HepG2 (cell line): ENCODE measurements at regions not wholly inside any gene's neighbourhood (a gene's known extent, or its start where the extent isn't known, plus 50 kb on each side); places are given as distances from the start of the nearest gene placed in this dataset.

Experiments used
- ATAC-seq: fragments of 200-7000 bp; cut with Tn5 transposase; 3 replicates; pipeline ENCODE4 v1.9.1; 2020; ENCODE audit warnings: mild to moderate bottlenecking, moderate library complexity
- BruUV-seq: library from RNA; stranded (reverse); fragments of 400-500 nt; replicated peaks from 2 replicates; lab custom pipeline; 2021; lab: Mats Ljungman, UMichigan
- CTCF ChIA-PET: fragments of 300-600 bp; formaldehyde crosslinking; extraction: SDS; loops from one replicate; lab custom pipeline; 2021; ENCODE audit warnings: low total read pairs, inconsistent platforms, low intra/inter-chr PET ratio; lab: Yijun Ruan, JAX
- POLR2A ChIA-PET: fragments of 350-600 bp; sonication (Branson Sonifier 250); formaldehyde crosslinking; loops from one replicate; lab custom pipeline; 2020; ENCODE audit warnings: antibody characterized with exemption, inconsistent platforms; lab: Yijun Ruan, JAX
- DNase-seq: peaks from one replicate; pipeline ENCODE4 v3.0.0-alpha.2; 2015; ENCODE audit warnings: low spot score
- FAIRE-seq: peaks from 3 replicates; lab custom pipeline; 2011; peaks lifted over from hg19 to GRCh38; lab: Jason Lieb, UNC
- H2AFZ ChIP-seq: one replicate; pipeline ENCODE4 v1.6.1; 2011; ENCODE audit warnings: low read length, inconsistent platforms
- H3K27ac ChIP-seq: fragments of 300-600 bp; 3 replicates; pipeline ENCODE4 v1.8.0; 2011; ENCODE audit warnings: mixed run types, mild to moderate bottlenecking, mixed read lengths, low read length, inconsistent platforms; ENCODE audit not compliant: insufficient read depth; ENCODE audit errors: extremely low read length
- H3K27me3 ChIP-seq, 2 experiments: fragments of 200-600 bp in 1 of 2; 2 replicates in 1 of 2; 3 replicates in 1 of 2; pipeline versions ENCODE4 v1.6.0 to v1.8.0; 2011; ENCODE audit warnings: low read length in 2 of 2, mild to moderate bottlenecking in 2 of 2, moderate library complexity in 2 of 2, inconsistent platforms in 1 of 2; ENCODE audit not compliant: insufficient read depth in 2 of 2, control insufficient read depth in 1 of 2
- H3K36me3 ChIP-seq, 2 experiments: fragments of 200-600 bp in 1 of 2; replicated peaks in 1 of 2; 2 replicates in 1 of 2; 3 replicates in 1 of 2; pipeline versions ENCODE4 v1.5.1 to v1.8.0; 2011; ENCODE audit warnings: low read length in 2 of 2, inconsistent platforms in 1 of 2; ENCODE audit not compliant: insufficient read depth in 2 of 2, control insufficient read depth in 1 of 2
- H3K4me1 ChIP-seq: 2 replicates; pipeline ENCODE4 v1.5.1; 2012; ENCODE audit warnings: low read length, inconsistent platforms; ENCODE audit not compliant: insufficient read depth
- H3K4me2 ChIP-seq: 2 replicates; pipeline ENCODE4 v1.6.0; 2011; ENCODE audit warnings: low read depth, low read length, inconsistent platforms
- H3K4me3 ChIP-seq, 3 experiments: fragments of 200-600 bp in 1 of 3; sonication (generic), shearing (Covaris generic) in 1 of 3; replicated peaks in 1 of 3; 2 replicates each; pipeline ENCODE4 v1.5.1; 2011 to 2016; ENCODE audit warnings: low read length in 3 of 3, inconsistent platforms in 2 of 3, low read depth in 2 of 3, mild to moderate bottlenecking in 2 of 3, control low read depth in 1 of 3, mixed read lengths in 1 of 3; ENCODE audit not compliant: insufficient read depth in 1 of 3
- H3K79me2 ChIP-seq: one replicate; pipeline ENCODE4 v1.6.1; 2011; ENCODE audit warnings: low read length, inconsistent platforms; ENCODE audit not compliant: insufficient read depth
- H3K9ac ChIP-seq: 2 replicates; pipeline ENCODE4 v1.6.0; 2011; ENCODE audit warnings: mild to moderate bottlenecking, low read depth, low read length, inconsistent platforms; ENCODE audit not compliant: insufficient read depth
- H3K9me3 ChIP-seq: 2 replicates; pipeline ENCODE4 v1.5.1; 2012; ENCODE audit warnings: mild to moderate bottlenecking, low read length
- H4K20me1 ChIP-seq: 2 replicates; pipeline ENCODE4 v1.6.0; 2011; ENCODE audit warnings: inconsistent platforms, mild to moderate bottlenecking, low read length, moderate library complexity; ENCODE audit not compliant: insufficient read depth
- ERF ChIP-seq: IDR thresholded peaks from 2 replicates; pipeline ENCODE4 v1.6.1; 2018; ENCODE audit warnings: missing biosample characterization, missing genetic modification reagents
- HDAC1 ChIP-seq: sonication (generic); formaldehyde crosslinking; IDR thresholded peaks from 2 replicates; pipeline ENCODE4 v1.5.1; 2020; ENCODE audit warnings: mild to moderate bottlenecking, missing genetic modification reagents
- HMG20B ChIP-seq: conservative IDR thresholded peaks from 2 replicates; pipeline ENCODE4 v1.6.1; 2016; ENCODE audit warnings: missing genetic modification reagents, missing compliant biosample characterization
- HNRNPL ChIP-seq: fragments of 200-400 bp; formaldehyde crosslinking; IDR thresholded peaks from 2 replicates; pipeline ENCODE4 v1.6.1; 2017; ENCODE audit warnings: mild to moderate bottlenecking, low read depth, low read length
- ISL2 ChIP-seq: sonication (generic); formaldehyde crosslinking; IDR thresholded peaks from 2 replicates; pipeline ENCODE4 v1.5.0; 2020; ENCODE audit warnings: missing genetic modification reagents
- NFIC ChIP-seq: IDR thresholded peaks from 2 replicates; pipeline ENCODE4 v1.6.1; 2012; ENCODE audit warnings: mild to moderate bottlenecking, low read length, inconsistent platforms
- PHF5A ChIP-seq: IDR thresholded peaks from one replicate; pipeline ENCODE4 v1.6.1; 2018; ENCODE audit warnings: low read depth, missing genetic modification reagents; ENCODE audit not compliant: unreplicated experiment
- ZFP36L1 ChIP-seq: sonication (generic); formaldehyde crosslinking; IDR thresholded peaks from 2 replicates; pipeline ENCODE4 v1.8.0; 2022; ENCODE audit warnings: mild to moderate bottlenecking, missing genetic modification reagents, moderate library complexity
- ZNF142 ChIP-seq: sonication (generic); formaldehyde crosslinking; IDR thresholded peaks from 2 replicates; pipeline ENCODE4 v1.4.0; 2020; ENCODE audit warnings: missing genetic modification reagents
- ZNF329 ChIP-seq: sonication (generic); formaldehyde crosslinking; IDR thresholded peaks from 2 replicates; pipeline ENCODE4 v1.9.0; 2021; ENCODE audit warnings: low read depth, mild to moderate bottlenecking, missing genetic modification reagents
- ZNF367 ChIP-seq: sonication (generic); formaldehyde crosslinking; IDR thresholded peaks from 2 replicates; pipeline ENCODE4 v1.4.0; 2020; ENCODE audit warnings: missing genetic modification reagents, borderline replicate concordance
- ZNF589 ChIP-seq: sonication (generic); formaldehyde crosslinking; conservative IDR thresholded peaks from 2 replicates; pipeline ENCODE4 v1.8.0; 2022; ENCODE audit warnings: mild to moderate bottlenecking, moderate library complexity, missing genetic modification reagents
- ZNF709 ChIP-seq: sonication (generic); formaldehyde crosslinking; IDR thresholded peaks from 2 replicates; pipeline ENCODE4 v1.5.0; 2020; ENCODE audit warnings: mild to moderate bottlenecking, missing genetic modification reagents
- ZNF766 ChIP-seq: sonication (generic); formaldehyde crosslinking; IDR thresholded peaks from 2 replicates; pipeline ENCODE4 v1.5.0; 2020; ENCODE audit warnings: missing genetic modification reagents, borderline replicate concordance
- ZNF891 ChIP-seq: sonication (generic); formaldehyde crosslinking; IDR thresholded peaks from 2 replicates; pipeline ENCODE4 v1.5.0; 2020; ENCODE audit warnings: mild to moderate bottlenecking, missing genetic modification reagents
- WGBS: methylation state at CpG from one replicate; pipeline ENCODE4 v1.1.6; 2017; ENCODE audit warnings: low lambda C conversion rate; 5-methylcytosine and 5-hydroxymethylcytosine counted together
- in situ Hi-C: cut with HindIII; loops from 2 replicates; pipeline ENCODE4 v1.10.0; 2017; ENCODE audit warnings: low pct_unique_long_range_greater_than_20kb; ENCODE audit not compliant: extremely low pct_ligation_motif_present
- intact Hi-C: fragments of 100-400 bp; cut with micrococcal nuclease; formaldehyde crosslinking; loops from one replicate; pipeline ENCODE4 v1.10.0; 2022; ENCODE audit not compliant: unreplicated experiment
- TF ChIP-seq, protein P1 (sequence below): sonication (generic); formaldehyde crosslinking; IDR thresholded peaks from 2 replicates; pipeline ENCODE4 v1.8.1; 2023; ENCODE audit warnings: missing genetic modification reagents, inconsistent platforms, borderline replicate concordance
- TF ChIP-seq, protein P2 (sequence below): sonication (generic); formaldehyde crosslinking; IDR thresholded peaks from 2 replicates; pipeline ENCODE4 v1.8.1; 2022; ENCODE audit warnings: low read depth, mild to moderate bottlenecking, missing genetic modification reagents

DNA sequence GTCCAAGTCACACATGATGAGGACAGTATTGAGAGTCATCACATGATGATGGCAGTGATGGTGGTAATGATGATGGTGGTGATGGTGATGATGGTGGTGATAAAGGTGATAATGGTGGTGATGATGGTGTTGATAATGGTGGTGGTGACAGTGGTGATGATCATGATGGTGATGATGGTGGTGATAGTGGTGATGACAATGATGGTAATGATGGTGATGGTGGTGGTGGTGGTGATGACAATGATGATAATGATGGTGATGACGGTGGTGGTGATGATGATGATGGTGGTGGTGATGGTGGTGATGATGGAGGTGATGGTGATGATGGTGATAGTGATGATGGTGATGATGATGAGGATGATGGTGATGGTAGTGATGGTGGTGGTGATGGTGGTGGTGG is 190.2 kb upstream of the ZNF469 start:
- no peak overlapping the region for H3K9ac ChIP-seq
- no peak overlapping the region for H3K27ac ChIP-seq
- CTCF ChIA-PET, result interaction anchor here (1.6 kb wide), 1 partner anchor 117 kb away, joined by 3 read pairs; no protein-coding TSS in a partner anchor
- H3K4me2 ChIP-seq, result no peak overlapping the region
- WGBS, result 1% methylated on average over 1 of the region's 1 CpG
- POLR2A ChIA-PET, result no interaction called here
- no peaks in the 10 kb centered on the region for H4K20me1 ChIP-seq
- H3K79me2 ChIP-seq, result no peaks in the 10 kb centered on the region
- no peaks in the 10 kb centered on the region for H3K36me3 ChIP-seq
- in situ Hi-C loops, result loop anchor here (10.0 kb wide), 1 partner anchor 242 kb away; no protein-coding TSS in a partner anchor
- DNase-seq (no peak), ATAC-seq (no peak), FAIRE-seq (no peak)
- no TSS peak for BruUV-seq
- H3K9me3 ChIP-seq, result peaks cover 8% of the 10 kb centered on the region; the same call in 1 of the 2 replicates
- peaks cover 12 to 38% of the 10 kb centered on the region in 2 experiments for H3K27me3 ChIP-seq
- H3K4me1 ChIP-seq, result peaks cover 7% of the 10 kb centered on the region; the same call in 1 of the 2 replicates
- H3K4me3 ChIP-seq, result no peak overlapping the region
- no peak overlapping the region for H2AFZ ChIP-seq
- intact Hi-C loops, result no loop called here
- TF ChIP-seq HDAC1 (CRISPR knock-in tag) (no peak), ERF (no peak), ZNF891 (no peak), ZNF766 (no peak), ZNF142 (CRISPR knock-in tag) (no peak), HNRNPL (no peak), ISL2 (CRISPR knock-in tag) (no peak), ZFP36L1 (CRISPR knock-in tag) (no peak), ZNF709 (no peak), ZNF589 (CRISPR knock-in tag) (no peak), NFIC (no peak), ZNF329 (CRISPR knock-in tag) (no peak), ZNF367 (CRISPR knock-in tag) (no peak), PHF5A (CRISPR knock-in tag) (no peak), HMG20B (no peak)
- TF ChIP-seq, protein P1, sequence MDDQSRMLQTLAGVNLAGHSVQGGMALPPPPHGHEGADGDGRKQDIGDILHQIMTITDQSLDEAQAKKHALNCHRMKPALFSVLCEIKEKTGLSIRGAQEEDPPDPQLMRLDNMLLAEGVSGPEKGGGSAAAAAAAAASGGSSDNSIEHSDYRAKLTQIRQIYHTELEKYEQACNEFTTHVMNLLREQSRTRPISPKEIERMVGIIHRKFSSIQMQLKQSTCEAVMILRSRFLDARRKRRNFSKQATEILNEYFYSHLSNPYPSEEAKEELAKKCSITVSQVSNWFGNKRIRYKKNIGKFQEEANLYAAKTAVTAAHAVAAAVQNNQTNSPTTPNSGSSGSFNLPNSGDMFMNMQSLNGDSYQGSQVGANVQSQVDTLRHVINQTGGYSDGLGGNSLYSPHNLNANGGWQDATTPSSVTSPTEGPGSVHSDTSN, result no peak
- TF ChIP-seq, protein P2, sequence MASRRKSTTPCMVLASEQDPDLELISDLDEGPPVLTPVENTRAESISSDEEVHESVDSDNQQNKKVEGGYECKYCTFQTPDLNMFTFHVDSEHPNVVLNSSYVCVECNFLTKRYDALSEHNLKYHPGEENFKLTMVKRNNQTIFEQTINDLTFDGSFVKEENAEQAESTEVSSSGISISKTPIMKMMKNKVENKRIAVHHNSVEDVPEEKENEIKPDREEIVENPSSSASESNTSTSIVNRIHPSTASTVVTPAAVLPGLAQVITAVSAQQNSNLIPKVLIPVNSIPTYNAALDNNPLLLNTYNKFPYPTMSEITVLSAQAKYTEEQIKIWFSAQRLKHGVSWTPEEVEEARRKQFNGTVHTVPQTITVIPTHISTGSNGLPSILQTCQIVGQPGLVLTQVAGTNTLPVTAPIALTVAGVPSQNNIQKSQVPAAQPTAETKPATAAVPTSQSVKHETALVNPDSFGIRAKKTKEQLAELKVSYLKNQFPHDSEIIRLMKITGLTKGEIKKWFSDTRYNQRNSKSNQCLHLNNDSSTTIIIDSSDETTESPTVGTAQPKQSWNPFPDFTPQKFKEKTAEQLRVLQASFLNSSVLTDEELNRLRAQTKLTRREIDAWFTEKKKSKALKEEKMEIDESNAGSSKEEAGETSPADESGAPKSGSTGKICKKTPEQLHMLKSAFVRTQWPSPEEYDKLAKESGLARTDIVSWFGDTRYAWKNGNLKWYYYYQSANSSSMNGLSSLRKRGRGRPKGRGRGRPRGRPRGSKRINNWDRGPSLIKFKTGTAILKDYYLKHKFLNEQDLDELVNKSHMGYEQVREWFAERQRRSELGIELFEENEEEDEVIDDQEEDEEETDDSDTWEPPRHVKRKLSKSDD, result no peak
